IPS DF 19.7 (cell line): ENCODE measurements at regions not wholly inside any gene's neighbourhood (a gene's known extent, or its start where the extent isn't known, plus 50 kb on each side); places are given as distances from the start of the nearest gene placed in this dataset.

Experiments
- DNase-seq: peaks from one replicate; pipeline ENCODE4 v3.0.0-alpha.2; 2013; ENCODE audit warnings: low read depth, low spot score

GRCh38 chr2:103025056-103025455 lies 263.2 kb downstream of the TMEM182 start:
- DNase-seq: no peak

GRCh38 chr2:103028181-103028580 lies 266.4 kb downstream of the TMEM182 start:
- DNase-seq: no peak
